SU-DHL-6 (cell line): ENCODE measurements at regions not wholly inside any gene's neighbourhood (a gene's known extent, or its start where the extent isn't known, plus 50 kb on each side); places are given as distances from the start of the nearest gene placed in this dataset.

ENCODE experiments used
- CTCF ChIP-seq: fragments of 200-600 bp; sonication (generic); IDR thresholded peaks from one replicate; pipeline ENCODE4 v1.5.1; 2017; ENCODE audit warnings: antibody characterized with exemption, mild to moderate bottlenecking, low read length, moderate library complexity; ENCODE audit not compliant: insufficient read depth, poor library complexity, severe bottlenecking
- EZH2phosphoT487 ChIP-seq: fragments of 200-600 bp; sonication (generic), shearing (Covaris generic); conservative IDR thresholded peaks from 2 replicates; pipeline ENCODE4 v1.6.1; 2018; ENCODE audit warnings: mild to moderate bottlenecking, antibody characterized with exemption, low read length, moderate library complexity, mixed read lengths

GRCh38 chrX:25976683-25977310 is 161.3 kb upstream of the MAGEB18 start:
- no peak for TF ChIP-seq CTCF
- TF ChIP-seq EZH2phosphoT487, result no peak
